ENCODE measurements at regions not wholly inside any gene's neighbourhood (a gene's known extent, or its start where the extent isn't known, plus 50 kb on each side); places are given as distances from the start of the nearest gene placed in this dataset.
"Not testable (repeated sequence)": the region's sequence is repeated elsewhere in the genome, so short reads cannot be mapped to it uniquely, and the experiment has no call there.

DNA sequence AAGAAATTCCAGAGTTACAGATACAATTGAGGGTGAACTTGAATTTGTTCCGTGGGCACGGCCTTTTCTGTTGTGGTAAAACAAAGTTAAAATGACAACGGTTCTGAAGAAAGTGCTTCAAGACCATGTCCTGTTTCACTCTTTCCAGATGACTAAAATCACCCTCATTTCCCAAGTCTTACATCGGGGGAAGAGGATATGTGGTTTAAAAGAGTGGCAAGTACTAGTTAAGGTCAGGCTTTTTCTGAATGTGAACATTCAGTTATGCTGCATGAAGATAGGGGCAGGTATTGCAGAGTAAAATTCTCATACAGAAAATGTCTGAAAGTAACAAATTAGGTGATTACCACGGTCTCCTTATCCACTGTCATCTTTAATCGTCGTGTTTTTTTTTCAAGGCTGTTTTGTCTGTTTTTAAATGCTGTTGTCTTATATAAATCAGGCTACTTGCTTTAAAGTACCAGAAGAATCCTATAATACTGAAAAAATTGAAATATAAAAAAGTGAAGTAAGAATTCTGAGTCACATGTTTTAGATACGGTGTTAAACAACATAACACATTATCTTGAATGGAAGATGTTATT, 236.6 kb upstream of the PLGLB2 start:
- not testable (repeated sequence) for H3K9me3 ChIP-seq; H3K36me3 ChIP-seq; H3K4me3 ChIP-seq; DNase-seq (ENCODE audit: low spot score); H3K4me1 ChIP-seq; H3K27me3 ChIP-seq; H3K27ac ChIP-seq

DNA sequence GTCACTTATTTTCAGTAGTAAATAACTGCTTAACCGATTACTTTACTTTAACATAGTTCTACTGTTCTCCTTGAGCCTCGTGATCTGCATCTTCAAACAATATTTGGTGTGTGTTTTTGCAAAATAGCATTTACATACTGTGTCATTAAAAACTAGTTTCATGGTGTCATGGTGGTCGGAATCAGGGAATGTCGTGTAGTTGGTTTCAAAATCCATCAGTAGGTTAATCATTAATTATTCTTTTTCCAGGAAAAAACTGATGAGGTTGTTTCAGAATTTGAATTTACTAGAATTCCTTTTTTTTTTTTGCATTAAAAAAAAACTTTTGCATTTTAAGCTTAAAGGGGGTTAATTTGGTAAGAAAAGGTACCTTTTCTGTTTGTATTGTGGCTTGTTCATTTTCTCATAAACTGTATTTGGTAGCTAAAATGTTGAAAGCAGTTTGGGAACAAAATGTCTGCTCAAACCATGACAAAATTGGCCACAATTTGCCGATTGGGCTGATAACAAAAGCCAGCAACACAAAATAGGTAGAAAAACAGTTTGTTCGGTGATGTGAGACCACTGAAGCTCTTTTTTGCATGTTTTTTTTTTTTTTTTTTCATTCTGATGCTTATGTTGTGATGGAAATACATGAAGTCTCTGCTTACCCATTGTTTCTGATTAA, 234.9 kb upstream of the PLGLB2 start:
- not testable (repeated sequence) for H3K27me3 ChIP-seq; H3K27ac ChIP-seq; H3K36me3 ChIP-seq; H3K4me3 ChIP-seq; H3K4me1 ChIP-seq; H3K9me3 ChIP-seq; DNase-seq (ENCODE audit: low spot score)

DNA sequence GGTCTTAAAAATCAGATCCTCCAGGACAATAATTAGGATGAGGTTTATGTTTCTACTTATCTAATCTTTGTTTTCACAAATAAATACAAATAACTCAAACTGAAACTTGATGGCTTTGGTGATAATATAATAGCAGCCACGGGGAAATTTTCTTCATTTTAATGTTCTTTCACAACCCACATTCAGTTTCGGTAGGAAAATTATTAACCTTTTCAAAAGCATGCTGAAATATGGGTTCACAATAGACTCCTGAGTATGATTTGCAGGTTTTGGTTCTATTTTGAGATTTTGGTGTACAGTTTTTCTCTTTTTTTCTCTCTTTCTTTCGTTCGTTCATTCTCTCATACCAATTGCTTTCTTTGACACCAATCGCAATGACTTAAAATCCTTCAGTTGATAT, 233.9 kb upstream of the PLGLB2 start:
- not testable (repeated sequence) for H3K4me3 ChIP-seq; H3K36me3 ChIP-seq; H3K27me3 ChIP-seq; H3K9me3 ChIP-seq; DNase-seq (ENCODE audit: low spot score); H3K4me1 ChIP-seq; H3K27ac ChIP-seq

DNA sequence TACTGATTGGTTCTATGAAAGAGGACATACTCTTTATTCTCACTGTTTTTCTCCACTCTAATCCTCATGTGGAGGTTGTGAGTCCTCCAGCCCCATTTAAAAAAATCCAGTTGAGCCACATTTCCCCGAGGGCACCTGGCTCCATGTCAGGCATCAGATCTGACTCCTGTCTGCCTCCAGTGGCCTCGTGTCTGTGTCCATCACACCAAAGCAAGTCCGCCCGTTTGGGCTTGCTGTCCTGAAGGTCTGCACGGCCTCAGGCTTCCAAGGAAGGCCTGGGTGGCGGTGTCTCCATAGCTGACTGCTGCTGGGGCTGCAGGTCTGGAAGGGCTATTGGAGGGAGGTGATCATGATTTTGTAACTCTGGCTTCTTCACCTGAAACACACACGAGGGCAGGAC, 233.4 kb upstream of the PLGLB2 start:
- not testable (repeated sequence) for H3K4me1 ChIP-seq; H3K27me3 ChIP-seq; H3K36me3 ChIP-seq; DNase-seq (ENCODE audit: low spot score); H3K27ac ChIP-seq; H3K4me3 ChIP-seq; H3K9me3 ChIP-seq

DNA sequence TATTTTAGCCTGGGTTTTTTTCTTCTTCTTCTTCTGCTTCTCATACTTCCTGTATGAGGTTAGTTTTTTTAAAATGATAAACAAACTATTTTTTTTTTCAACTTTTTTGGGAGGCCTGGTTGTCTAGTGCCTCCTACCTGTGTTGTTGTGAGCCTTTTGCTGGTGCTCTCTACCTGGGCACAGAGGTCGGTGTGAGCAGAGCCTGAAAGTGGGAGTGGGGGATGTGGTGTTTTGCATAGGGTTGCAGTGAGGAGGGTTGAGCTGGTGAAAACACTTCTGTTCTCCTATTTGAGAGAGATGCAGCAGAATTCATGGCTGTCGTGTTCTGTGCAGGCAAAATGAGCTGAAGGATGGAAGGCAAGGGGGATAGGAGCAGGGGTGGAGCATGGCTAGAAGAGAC, 232.7 kb upstream of the PLGLB2 start:
- H3K27ac ChIP-seq; H3K9me3 ChIP-seq; DNase-seq (ENCODE audit: low spot score); H3K4me3 ChIP-seq; H3K27me3 ChIP-seq; H3K4me1 ChIP-seq; H3K36me3 ChIP-seq: not testable (repeated sequence)

DNA sequence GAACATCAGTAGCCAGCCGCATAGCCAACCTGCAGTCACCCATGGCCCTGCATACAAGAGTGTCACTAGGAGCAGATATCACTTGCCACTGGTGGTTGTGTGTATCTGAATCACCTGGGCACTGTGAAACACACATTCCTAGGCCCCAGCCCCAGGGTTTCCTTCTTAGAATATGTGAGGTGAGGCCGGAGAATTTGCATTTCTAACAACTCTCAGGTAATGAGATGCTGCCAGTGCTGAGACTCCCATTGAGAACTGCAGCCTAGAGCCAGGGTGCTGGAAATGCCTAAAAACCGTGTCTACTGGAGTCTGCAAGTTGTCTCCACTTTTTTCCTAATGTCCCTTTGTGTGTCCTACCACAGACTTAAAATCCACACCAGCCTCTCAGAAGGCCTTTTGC, 232.0 kb upstream of the PLGLB2 start:
- not testable (repeated sequence) for H3K27me3 ChIP-seq; H3K9me3 ChIP-seq; H3K36me3 ChIP-seq; H3K4me3 ChIP-seq; DNase-seq (ENCODE audit: low spot score); H3K27ac ChIP-seq; H3K4me1 ChIP-seq

DNA sequence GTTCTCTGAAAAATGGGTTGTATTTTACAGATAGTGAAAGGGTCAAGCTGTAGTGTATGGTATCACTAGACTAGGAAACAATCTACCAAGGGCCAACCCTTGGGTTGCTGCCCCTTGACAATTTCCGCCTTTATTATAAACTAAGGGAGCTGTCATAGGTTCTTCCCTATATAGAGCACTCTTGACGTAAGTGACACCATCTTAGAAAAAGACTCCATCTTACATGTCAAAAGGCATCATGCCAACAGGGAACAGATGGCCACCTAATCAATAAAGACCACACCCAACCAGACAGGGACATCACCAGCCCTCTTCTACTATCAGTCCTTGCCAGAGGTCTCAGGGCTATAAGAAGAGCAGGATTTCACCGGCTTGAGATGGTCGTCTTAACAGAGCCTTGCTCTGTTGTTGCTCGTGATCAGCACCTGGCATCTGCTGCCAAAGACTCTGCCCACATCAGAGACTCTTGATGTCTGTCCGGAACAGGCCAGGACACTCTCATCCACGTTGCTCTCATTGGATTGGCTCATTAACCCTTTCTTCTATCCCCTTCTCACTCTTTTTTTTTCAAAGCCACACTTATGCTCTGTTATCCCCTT, 231.4 kb upstream of the PLGLB2 start:
- not testable (repeated sequence) for DNase-seq (ENCODE audit: low spot score); H3K4me1 ChIP-seq; H3K4me3 ChIP-seq; H3K27ac ChIP-seq; H3K9me3 ChIP-seq; H3K27me3 ChIP-seq; H3K36me3 ChIP-seq

DNA sequence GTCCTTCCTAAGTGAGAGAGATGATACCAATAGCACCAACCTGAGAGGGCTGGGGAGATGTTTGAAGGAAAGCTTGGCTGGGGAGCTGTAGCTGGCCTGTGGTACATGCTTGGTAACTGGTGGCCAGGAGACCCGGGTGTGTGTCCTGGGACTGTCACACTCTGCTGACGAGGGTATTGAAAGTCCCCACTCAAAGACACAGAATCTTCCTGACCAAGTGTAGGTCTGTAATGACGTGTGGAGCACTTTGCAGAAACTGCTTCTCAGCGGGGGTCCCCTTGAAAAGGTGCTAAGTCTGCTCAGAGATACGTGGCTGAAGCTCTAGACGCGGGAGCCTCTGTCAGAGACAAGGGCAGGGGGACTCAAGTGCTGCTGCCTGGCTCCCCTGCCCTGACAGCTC, 230.4 kb upstream of the PLGLB2 start:
- H3K27ac ChIP-seq; H3K4me3 ChIP-seq; DNase-seq (ENCODE audit: low spot score); H3K36me3 ChIP-seq; H3K9me3 ChIP-seq; H3K27me3 ChIP-seq; H3K4me1 ChIP-seq: not testable (repeated sequence)

DNA sequence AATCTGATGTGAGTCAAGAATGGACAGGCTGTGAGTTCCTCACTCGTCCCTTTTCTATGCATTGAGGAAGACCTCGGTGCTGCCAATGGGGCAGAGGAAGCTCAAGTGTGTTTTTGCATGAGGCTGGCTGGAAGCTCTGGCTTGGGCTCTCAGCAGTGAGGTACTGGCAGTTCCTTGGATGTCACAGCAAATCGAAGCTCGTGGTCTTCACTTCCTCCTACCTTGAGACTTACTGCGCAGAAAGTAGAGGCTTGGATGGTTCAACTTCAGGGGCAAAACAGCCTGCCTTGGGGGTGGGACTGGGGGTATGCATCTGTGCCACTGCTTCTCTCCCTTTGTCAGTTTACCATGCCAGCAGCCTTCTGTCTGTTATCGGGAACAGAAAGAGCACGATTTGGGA, 229.8 kb upstream of the PLGLB2 start:
- DNase-seq (ENCODE audit: low spot score); H3K9me3 ChIP-seq; H3K4me1 ChIP-seq; H3K27me3 ChIP-seq; H3K4me3 ChIP-seq; H3K36me3 ChIP-seq: not testable (repeated sequence)
- peak overlapping the region in 1 of 2 donors; percentile 11 for H3K27ac ChIP-seq

DNA sequence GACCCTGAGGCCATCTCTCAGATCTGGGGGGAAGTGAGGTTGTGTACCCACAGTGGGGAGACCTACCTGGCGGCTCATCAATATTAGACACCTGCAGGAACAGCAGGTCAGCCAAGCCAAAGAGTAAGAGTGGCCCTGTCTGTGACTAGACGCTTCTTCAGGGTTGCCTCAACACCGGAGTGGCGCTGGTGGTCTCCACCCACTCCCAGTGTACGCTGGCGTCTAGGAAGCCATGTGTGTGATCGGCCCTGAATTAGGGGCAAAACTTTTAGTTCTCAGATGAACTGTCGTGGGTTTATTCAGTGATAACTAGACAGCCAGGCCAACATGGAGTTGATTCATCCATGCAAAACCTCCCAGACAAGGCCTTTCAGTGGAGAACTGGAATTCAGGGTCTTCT, 229.3 kb upstream of the PLGLB2 start:
- not testable (repeated sequence) for H3K36me3 ChIP-seq; DNase-seq (ENCODE audit: low spot score); H3K27me3 ChIP-seq; H3K4me1 ChIP-seq; H3K4me3 ChIP-seq; H3K9me3 ChIP-seq
- peak overlapping the region in 1 of 2 donors; percentile 11 for H3K27ac ChIP-seq

DNA sequence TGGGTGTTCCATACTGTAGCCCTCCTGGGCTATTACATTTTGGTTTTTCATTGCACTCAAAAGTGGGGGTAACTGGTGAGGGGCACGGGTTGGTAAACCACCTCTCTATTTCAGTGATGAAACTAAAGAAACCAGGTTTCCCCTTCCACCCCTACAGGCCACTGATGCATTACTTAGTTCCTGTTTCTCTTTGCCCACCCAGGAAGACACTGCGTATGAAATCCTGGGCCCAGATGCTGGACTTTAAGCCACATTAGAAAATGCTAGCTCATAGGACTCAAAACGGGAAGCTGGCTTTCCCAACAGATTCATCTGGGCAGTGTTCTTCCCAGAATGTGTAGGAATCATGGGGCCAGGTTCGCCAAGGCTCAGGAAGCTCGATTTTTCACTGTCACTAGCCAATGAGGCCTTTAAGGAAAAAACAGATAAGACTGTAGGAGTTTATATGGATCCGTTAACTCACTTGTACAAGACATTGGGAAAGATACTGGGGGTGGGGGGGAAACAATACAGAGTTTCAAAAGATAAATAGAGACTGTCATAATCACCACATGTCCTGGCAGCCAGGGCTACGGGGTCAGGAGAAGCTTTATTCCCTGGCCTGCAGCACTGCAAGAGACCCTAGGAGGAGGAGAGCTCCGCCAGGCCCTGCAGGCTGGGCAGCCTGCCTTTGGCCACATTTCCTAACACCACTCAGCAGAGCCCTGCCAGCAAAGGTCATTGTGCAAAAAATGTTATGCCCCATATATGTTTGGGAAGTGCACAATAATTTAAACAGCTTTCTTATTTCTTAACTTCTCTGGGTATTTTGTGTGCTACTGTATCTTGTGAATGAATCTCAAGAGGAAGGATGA, 228.5 kb upstream of the PLGLB2 start:
- H3K36me3 ChIP-seq; DNase-seq (ENCODE audit: low spot score); H3K27me3 ChIP-seq; H3K27ac ChIP-seq; H3K4me3 ChIP-seq; H3K4me1 ChIP-seq; H3K9me3 ChIP-seq: not testable (repeated sequence)

DNA sequence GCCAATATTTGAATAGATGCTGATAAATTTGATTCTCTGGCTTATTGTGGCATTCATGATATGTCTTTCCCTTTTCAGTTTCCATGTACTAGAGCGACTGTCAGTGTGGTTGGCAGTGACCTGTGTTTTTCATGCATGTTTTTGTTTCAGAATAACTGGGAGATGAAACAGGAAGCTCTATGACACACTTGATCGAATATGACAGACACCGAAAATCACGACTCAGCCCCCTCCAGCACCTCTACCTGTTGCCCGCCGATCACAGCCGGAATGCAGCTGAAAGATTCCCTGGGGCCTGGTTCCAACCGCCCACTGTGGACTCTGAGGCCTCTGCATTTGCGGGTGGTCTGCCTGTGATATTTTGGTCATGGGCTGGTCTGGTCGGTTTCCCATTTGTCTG, 226.8 kb upstream of the PLGLB2 start:
- H3K9me3 ChIP-seq; H3K4me3 ChIP-seq; DNase-seq (ENCODE audit: low spot score); H3K27me3 ChIP-seq; H3K36me3 ChIP-seq; H3K4me1 ChIP-seq; H3K27ac ChIP-seq: not testable (repeated sequence)

DNA sequence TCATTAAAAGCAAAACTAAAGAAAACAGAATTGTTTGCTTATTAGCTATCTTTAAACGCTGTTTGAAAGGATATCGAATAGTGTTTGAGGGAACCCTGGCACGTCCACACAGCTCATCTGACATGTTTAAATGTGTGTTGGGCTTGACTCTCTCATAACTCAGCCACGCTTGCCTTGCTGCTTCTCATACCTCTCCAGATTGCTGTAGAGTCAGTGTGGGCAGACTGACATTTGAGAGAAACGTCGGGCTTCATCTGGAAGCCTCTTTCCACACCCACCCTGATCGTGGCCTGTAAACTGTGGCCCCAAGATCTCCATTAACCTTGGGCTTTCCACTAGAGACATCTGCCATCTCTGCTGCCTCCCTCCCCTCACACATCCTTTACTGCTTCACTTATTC, 226.4 kb upstream of the PLGLB2 start:
- not testable (repeated sequence) for H3K4me3 ChIP-seq; H3K27ac ChIP-seq; H3K27me3 ChIP-seq; DNase-seq (ENCODE audit: low spot score); H3K4me1 ChIP-seq; H3K36me3 ChIP-seq; H3K9me3 ChIP-seq

DNA sequence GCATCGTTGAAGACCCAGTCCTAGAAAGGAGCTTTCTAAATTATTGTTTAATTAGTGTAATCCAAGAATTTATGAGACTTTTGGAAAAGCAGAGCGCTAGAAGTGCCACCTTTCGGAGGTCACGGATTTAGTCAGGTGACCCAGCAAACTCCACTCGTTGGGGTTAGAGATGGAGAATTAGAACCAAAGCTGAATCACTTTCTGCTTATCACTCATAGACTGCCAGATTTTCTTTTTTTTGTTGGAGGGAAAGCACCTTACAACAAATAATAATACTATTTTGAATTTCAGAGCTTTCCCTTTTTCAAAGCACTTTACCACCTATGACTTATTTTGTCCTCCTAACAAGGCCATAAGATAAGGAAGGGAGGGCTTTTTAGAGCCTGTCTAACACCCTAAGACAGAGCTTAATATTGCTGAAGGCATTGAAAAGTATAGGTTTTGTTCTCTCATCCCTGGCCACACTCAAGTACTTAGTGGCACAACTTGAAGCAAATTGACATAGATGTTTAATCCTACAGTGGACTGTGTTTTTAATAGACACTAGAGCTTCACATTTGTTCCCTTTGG, 223.2 kb upstream of the PLGLB2 start:
- not testable (repeated sequence) for H3K27ac ChIP-seq; DNase-seq (ENCODE audit: low spot score); H3K36me3 ChIP-seq; H3K4me1 ChIP-seq; H3K4me3 ChIP-seq; H3K27me3 ChIP-seq; H3K9me3 ChIP-seq

Data from right atrium auricular region (tissue), 2 donors.